ENCODE measurements at regions not wholly inside any gene's neighbourhood (a gene's known extent, or its start where the extent isn't known, plus 50 kb on each side); places are given as distances from the start of the nearest gene placed in this dataset.

GRCh38 chr15:39473298-39473947 lies 107.5 kb upstream of the THBS1 start:
- TF ChIP-seq CTCF (IDR thresholded peaks at IDR 0.05 in 4 of 5, conservative IDR thresholded peaks at IDR 0.05 in 1 of 5): no peak
- no peak for TF ChIP-seq POLR2A (IDR thresholded peaks at IDR 0.05)
